HEK293T (cell line): ENCODE measurements at regions not wholly inside any gene's neighbourhood (a gene's known extent, or its start where the extent isn't known, plus 50 kb on each side); places are given as distances from the start of the nearest gene placed in this dataset.

Source experiments
- FOXA1 ChIP-seq: fragments of 450-650 bp; IDR thresholded peaks from 2 replicates; pipeline ENCODE4 v1.6.1; 2016; ENCODE audit warnings: mild to moderate bottlenecking
- FOXM1 ChIP-seq: fragments of 450-650 bp; IDR thresholded peaks from 2 replicates; pipeline ENCODE4 v1.6.1; 2017; ENCODE audit warnings: mild to moderate bottlenecking, borderline replicate concordance
- SUZ12 ChIP-seq: fragments of 450-650 bp; IDR thresholded peaks from 2 replicates; pipeline ENCODE4 v1.6.1; 2016; ENCODE audit warnings: mild to moderate bottlenecking
- TF ChIP-seq, protein P1 (sequence below): fragments of 450-650 bp; IDR thresholded peaks from 2 replicates; pipeline ENCODE4 v1.6.1; 2016

DNA sequence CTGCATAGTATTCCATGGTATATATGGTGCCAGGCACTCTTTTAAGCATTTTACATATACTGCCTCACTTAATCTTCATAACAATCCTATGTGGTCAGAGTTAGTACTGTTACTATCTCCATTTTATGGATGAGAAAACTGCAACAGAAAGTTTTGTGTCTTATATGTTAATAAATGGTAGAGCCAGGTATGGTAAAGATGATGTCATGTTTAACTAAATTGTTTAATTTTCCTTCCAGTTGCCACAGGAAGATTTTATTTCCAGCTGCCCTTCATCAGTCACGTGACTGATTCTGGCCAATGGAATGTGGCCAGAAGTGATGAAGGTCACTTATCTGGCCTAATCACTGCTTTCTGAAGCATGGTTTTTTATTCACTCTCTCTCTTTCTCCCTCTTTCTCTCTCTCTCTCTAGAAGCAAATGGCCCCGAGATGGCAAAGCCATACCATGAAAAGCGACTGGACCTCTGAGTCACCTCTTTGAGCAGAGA, 75.7 kb upstream of the BTBD3 start:
- no peak for TF ChIP-seq FOXM1
- TF ChIP-seq, protein P1, sequence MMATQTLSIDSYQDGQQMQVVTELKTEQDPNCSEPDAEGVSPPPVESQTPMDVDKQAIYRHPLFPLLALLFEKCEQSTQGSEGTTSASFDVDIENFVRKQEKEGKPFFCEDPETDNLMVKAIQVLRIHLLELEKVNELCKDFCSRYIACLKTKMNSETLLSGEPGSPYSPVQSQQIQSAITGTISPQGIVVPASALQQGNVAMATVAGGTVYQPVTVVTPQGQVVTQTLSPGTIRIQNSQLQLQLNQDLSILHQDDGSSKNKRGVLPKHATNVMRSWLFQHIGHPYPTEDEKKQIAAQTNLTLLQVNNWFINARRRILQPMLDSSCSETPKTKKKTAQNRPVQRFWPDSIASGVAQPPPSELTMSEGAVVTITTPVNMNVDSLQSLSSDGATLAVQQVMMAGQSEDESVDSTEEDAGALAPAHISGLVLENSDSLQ, result no peak
- TF ChIP-seq FOXA1, result no peak
- TF ChIP-seq SUZ12, result no peak
